Adrenal gland (tissue), 5 donors: ENCODE measurements at regions not wholly inside any gene's neighbourhood (a gene's known extent, or its start where the extent isn't known, plus 50 kb on each side); places are given as distances from the start of the nearest gene placed in this dataset.

Experiments
- POLR2A ChIP-seq, 2 donors: fragments of 450-650 bp; IDR thresholded peaks; one replicate each; pipeline ENCODE4 v1.6.1; 2017; ENCODE audit warnings: antibody characterized with exemption in 2 of 2, mild to moderate bottlenecking in 2 of 2, moderate library complexity in 1 of 2
- TF ChIP-seq, protein P1 (sequence below), 6 experiments: fragments of 450-650 bp in 4 of 6; fragments of 200-600 bp in 2 of 6; sonication (generic) in 1 of 6; IDR thresholded peaks; 1 replicate in 5 of 6; 2 replicates in 1 of 6; pipeline versions ENCODE4 v1.5.1 to v1.8.0; 2016 to 2021; ENCODE audit warnings: antibody characterized with exemption in 6 of 6, mild to moderate bottlenecking in 2 of 6, moderate library complexity in 1 of 6
- donor health status: DM: no; HTN: no; CAD: no.

DNA sequence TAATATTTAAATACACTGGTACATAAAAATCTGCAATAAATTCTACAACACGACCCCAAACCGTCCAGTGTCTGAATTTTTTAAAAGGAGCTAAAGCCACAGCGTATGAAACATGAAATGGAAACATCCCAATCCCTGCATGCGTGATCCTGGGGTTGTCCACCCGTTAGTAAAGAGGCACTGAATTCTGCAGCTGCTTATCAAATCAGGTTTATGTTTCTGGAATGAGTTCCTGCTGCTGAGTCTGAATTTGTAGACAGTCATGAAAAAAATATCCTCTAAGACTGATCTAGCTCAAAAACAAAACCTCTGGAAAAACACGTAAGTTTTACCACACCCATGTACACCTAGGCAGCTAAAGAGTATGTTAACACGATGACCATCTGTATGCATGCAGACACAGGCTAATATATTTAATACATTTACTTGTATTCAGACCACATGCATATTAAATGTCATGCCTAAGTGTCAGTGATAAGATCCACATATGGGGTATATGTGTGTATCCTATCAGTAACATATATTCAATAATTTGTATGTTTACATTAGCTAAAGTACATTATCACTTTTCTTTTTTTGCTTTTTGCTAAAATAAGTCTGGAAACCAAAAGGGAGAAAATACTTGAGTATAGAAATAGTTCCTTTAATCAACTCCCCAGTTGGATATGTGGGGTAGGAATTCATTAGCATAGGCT, 420.5 kb upstream of the PSMD7 start:
- TF ChIP-seq POLR2A (IDR thresholded peaks at IDR 0.05), result no peak
- TF ChIP-seq, protein P1, sequence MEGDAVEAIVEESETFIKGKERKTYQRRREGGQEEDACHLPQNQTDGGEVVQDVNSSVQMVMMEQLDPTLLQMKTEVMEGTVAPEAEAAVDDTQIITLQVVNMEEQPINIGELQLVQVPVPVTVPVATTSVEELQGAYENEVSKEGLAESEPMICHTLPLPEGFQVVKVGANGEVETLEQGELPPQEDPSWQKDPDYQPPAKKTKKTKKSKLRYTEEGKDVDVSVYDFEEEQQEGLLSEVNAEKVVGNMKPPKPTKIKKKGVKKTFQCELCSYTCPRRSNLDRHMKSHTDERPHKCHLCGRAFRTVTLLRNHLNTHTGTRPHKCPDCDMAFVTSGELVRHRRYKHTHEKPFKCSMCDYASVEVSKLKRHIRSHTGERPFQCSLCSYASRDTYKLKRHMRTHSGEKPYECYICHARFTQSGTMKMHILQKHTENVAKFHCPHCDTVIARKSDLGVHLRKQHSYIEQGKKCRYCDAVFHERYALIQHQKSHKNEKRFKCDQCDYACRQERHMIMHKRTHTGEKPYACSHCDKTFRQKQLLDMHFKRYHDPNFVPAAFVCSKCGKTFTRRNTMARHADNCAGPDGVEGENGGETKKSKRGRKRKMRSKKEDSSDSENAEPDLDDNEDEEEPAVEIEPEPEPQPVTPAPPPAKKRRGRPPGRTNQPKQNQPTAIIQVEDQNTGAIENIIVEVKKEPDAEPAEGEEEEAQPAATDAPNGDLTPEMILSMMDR (IDR thresholded peaks at IDR 0.05), result no peak
